ENCODE measurements at regions not wholly inside any gene's neighbourhood (a gene's known extent, or its start where the extent isn't known, plus 50 kb on each side); places are given as distances from the start of the nearest gene placed in this dataset.

GRCh38 chr18:46332921-46333341, 228.7 kb downstream of the HAUS1 start:
- no peak for TF ChIP-seq CTCF (IDR thresholded peaks at IDR 0.05; ENCODE audit: insufficient read depth, low read depth, low read length)
- H3K4me3 ChIP-seq (ENCODE audit: low read depth, low read length) = no peak overlapping the region
- no peak for DNase-seq (ENCODE audit: low read depth)

- no peak for DNase-seq (ENCODE audit: low read depth)
- no peak for TF ChIP-seq CTCF (IDR thresholded peaks at IDR 0.05; ENCODE audit: insufficient read depth, low read depth, low read length)
- H3K4me3 ChIP-seq (ENCODE audit: low read depth, low read length) = no peak overlapping the region
Observed at GRCh38 chr18:46333431-46334135, 229.4 kb downstream of the HAUS1 start.

- no peak overlapping the region for H3K4me3 ChIP-seq (ENCODE audit: low read depth, low read length)
- no peak for TF ChIP-seq CTCF (IDR thresholded peaks at IDR 0.05; ENCODE audit: insufficient read depth, low read depth, low read length)
- DNase-seq (ENCODE audit: low read depth) = no peak
Observed at GRCh38 chr18:46334868-46335281, 230.7 kb downstream of the HAUS1 start.

GRCh38 chr18:46335534-46336101, 231.4 kb downstream of the HAUS1 start:
- no peak for TF ChIP-seq CTCF (IDR thresholded peaks at IDR 0.05; ENCODE audit: insufficient read depth, low read depth, low read length)
- no peak overlapping the region for H3K4me3 ChIP-seq (ENCODE audit: low read depth, low read length)
- DNase-seq (ENCODE audit: low read depth) = no peak

GRCh38 chr18:46336278-46337111, 232.3 kb downstream of the HAUS1 start:
- no peak for TF ChIP-seq CTCF (IDR thresholded peaks at IDR 0.05; ENCODE audit: insufficient read depth, low read depth, low read length)
- no peak overlapping the region for H3K4me3 ChIP-seq (ENCODE audit: low read depth, low read length)
- DNase-seq (ENCODE audit: low read depth) = no peak

GRCh38 chr18:46337271-46337670, 233.1 kb downstream of the HAUS1 start:
- no peak overlapping the region for H3K4me3 ChIP-seq (ENCODE audit: low read depth, low read length)
- no peak for TF ChIP-seq CTCF (IDR thresholded peaks at IDR 0.05; ENCODE audit: insufficient read depth, low read depth, low read length)
- DNase-seq (ENCODE audit: low read depth) = no peak
